Anterior cingulate cortex (tissue), 58 donors: ENCODE measurements at regions not wholly inside any gene's neighbourhood (a gene's known extent, or its start where the extent isn't known, plus 50 kb on each side); places are given as distances from the start of the nearest gene placed in this dataset.

ENCODE experiments used
- DNase-seq, 58 donors: peaks; one replicate each; lab custom pipeline; 2025; lab: John Stamatoyannopoulos, UW

GRCh38 chr5:174396541-174396940 lies 327.8 kb upstream of the MSX2 start:
- DNase-seq, result no peak

- no peak for DNase-seq
These were observed 327.2 kb upstream of the MSX2 start for GRCh38 chr5:174397206-174397605.

- no peak for DNase-seq
These were observed 326.2 kb upstream of the MSX2 start for GRCh38 chr5:174398171-174398570.

GRCh38 chr5:174399411-174399810 lies 325.0 kb upstream of the MSX2 start:
- no peak for DNase-seq

- no peak for DNase-seq
These were observed 323.9 kb upstream of the MSX2 start for GRCh38 chr5:174400461-174400860.

GRCh38 chr5:174401793-174402192 lies 322.6 kb upstream of the MSX2 start:
- DNase-seq, result no peak

- no peak for DNase-seq
These were observed 322.1 kb upstream of the MSX2 start for GRCh38 chr5:174402222-174402812.

- DNase-seq, result no peak
These were observed 319.5 kb upstream of the MSX2 start for GRCh38 chr5:174404848-174405247.

GRCh38 chr5:174409070-174409469 lies 315.3 kb upstream of the MSX2 start:
- no peak for DNase-seq

- DNase-seq, result no peak
These were observed 314.4 kb upstream of the MSX2 start for GRCh38 chr5:174409971-174410370.

GRCh38 chr5:174410716-174411478 lies 313.5 kb upstream of the MSX2 start:
- no peak for DNase-seq

- no peak for DNase-seq
These were observed 312.9 kb upstream of the MSX2 start for GRCh38 chr5:174411479-174411819.

- no peak for DNase-seq
These were observed 312.0 kb upstream of the MSX2 start for GRCh38 chr5:174412374-174412773.

GRCh38 chr5:174412941-174413340 lies 311.4 kb upstream of the MSX2 start:
- no peak for DNase-seq

- DNase-seq, result peak in 1 of 58 donors; percentile 11
These were observed 310.6 kb upstream of the MSX2 start for GRCh38 chr5:174413567-174414314.

GRCh38 chr5:174414315-174414710 lies 310.1 kb upstream of the MSX2 start:
- no peak for DNase-seq

GRCh38 chr5:174418809-174419539 lies 305.4 kb upstream of the MSX2 start:
- peak in 1 of 58 donors; percentile 23 for DNase-seq

GRCh38 chr5:174419540-174420132 lies 304.7 kb upstream of the MSX2 start:
- peak; percentile 2 to 96 (median 82) for DNase-seq

- DNase-seq, result no peak
These were observed 303.6 kb upstream of the MSX2 start for GRCh38 chr5:174420651-174421407.

GRCh38 chr5:174421408-174421805 lies 303.0 kb upstream of the MSX2 start:
- DNase-seq, result no peak
